BLaER1 treated with 17β-estradiol and CSF1 and Interleukin-3, amounts not matched to agents 10 nM and 100 nM (cell line): ENCODE measurements at regions not wholly inside any gene's neighbourhood (a gene's known extent, or its start where the extent isn't known, plus 50 kb on each side); places are given as distances from the start of the nearest gene placed in this dataset.

Experiments used
- H3K27ac ChIP-seq, 11 experiments: shearing (Covaris generic); formaldehyde crosslinking; 2 replicates each; pipeline ENCODE4 v1.8.1; 2022
- H3K27me3 ChIP-seq, 11 experiments: shearing (Covaris generic); formaldehyde crosslinking; 2 replicates each; pipeline ENCODE4 v1.8.1; 2022
- H3K36me3 ChIP-seq, 11 experiments: shearing (Covaris generic); formaldehyde crosslinking; 2 replicates each; pipeline ENCODE4 v1.8.1; 2022
- H3K4me1 ChIP-seq, 10 experiments: shearing (Covaris generic); formaldehyde crosslinking; 2 replicates each; pipeline ENCODE4 v1.8.1; 2022
- H3K4me2 ChIP-seq, 11 experiments: shearing (Covaris generic); formaldehyde crosslinking; 2 replicates each; pipeline ENCODE4 v1.8.1; 2022
- H3K4me3 ChIP-seq, 10 experiments: shearing (Covaris generic); formaldehyde crosslinking; 2 replicates each; pipeline ENCODE4 v1.8.1; 2022
- H3K9ac ChIP-seq, 11 experiments: shearing (Covaris generic); formaldehyde crosslinking; 2 replicates each; pipeline ENCODE4 v1.8.1; 2022
- H3K9me3 ChIP-seq, 11 experiments: shearing (Covaris generic); formaldehyde crosslinking; replicated peaks in 1 of 11; 2 replicates each; pipeline ENCODE4 v1.8.1; 2022
- H4K20me1 ChIP-seq, 11 experiments: shearing (Covaris generic); formaldehyde crosslinking; 2 replicates each; pipeline ENCODE4 v1.8.1; 2022
- Cebpa-rat ChIP-seq, 11 experiments: shearing (Covaris generic); IDR thresholded peaks; 2 replicates each; pipeline ENCODE4 v1.8.1; 2022

GRCh38 chr5:143491646-143492045 is 88.2 kb upstream of the NR3C1 start:
- H3K27ac ChIP-seq: no peak overlapping the region
- H3K36me3 ChIP-seq: no peaks in the 10 kb centered on the region
- no peak overlapping the region for H3K4me3 ChIP-seq
- H3K4me1 ChIP-seq: peaks cover 0 to 43% (median 3%) of the 10 kb centered on the region in 10 experiments; a peak in 7 of 20 replicates
- no peak overlapping the region for H3K9ac ChIP-seq
- no peak overlapping the region for H3K4me2 ChIP-seq
- no peaks in the 10 kb centered on the region for H4K20me1 ChIP-seq
- TF ChIP-seq Cebpa-rat (IDR thresholded peaks at IDR 0.05): no peak
- H3K27me3 ChIP-seq: no peaks in the 10 kb centered on the region
- no peaks in the 10 kb centered on the region for H3K9me3 ChIP-seq

GRCh38 chr5:143488381-143488780 is 84.9 kb upstream of the NR3C1 start:
- H4K20me1 ChIP-seq: no peaks in the 10 kb centered on the region
- peaks cover 0 to 27% (median 0%) of the 10 kb centered on the region in 10 experiments; a peak in 4 of 20 replicates for H3K4me1 ChIP-seq
- no peaks in the 10 kb centered on the region for H3K36me3 ChIP-seq
- no peaks in the 10 kb centered on the region for H3K27me3 ChIP-seq
- no peaks in the 10 kb centered on the region for H3K9me3 ChIP-seq
- no peak overlapping the region for H3K27ac ChIP-seq
- H3K9ac ChIP-seq: no peak overlapping the region
- TF ChIP-seq Cebpa-rat (IDR thresholded peaks at IDR 0.05): no peak
- H3K4me2 ChIP-seq: peak overlapping the region in 1 of 11 experiments; percentile 1; a peak in 1 of 22 replicates
- H3K4me3 ChIP-seq: no peak overlapping the region

DNA sequence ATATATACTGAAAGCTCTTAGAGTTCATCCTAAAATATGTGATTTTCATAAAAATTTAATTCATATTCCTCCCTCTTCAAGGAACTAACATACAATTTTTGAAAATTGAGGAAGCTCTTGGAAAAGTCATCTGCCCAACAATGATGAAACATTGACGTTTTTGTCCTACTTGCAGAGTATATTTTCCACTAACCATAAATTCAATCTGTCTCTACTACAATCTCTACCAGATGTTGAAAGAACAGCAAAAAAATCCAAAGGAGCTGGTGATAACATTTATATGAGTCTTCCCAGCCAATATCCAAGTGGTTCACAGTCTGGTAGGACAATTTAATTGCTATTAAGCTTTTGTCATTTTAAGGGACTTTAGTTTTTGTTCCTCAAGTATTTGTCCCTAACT is 81.1 kb upstream of the NR3C1 start:
- Histone ChIP-seq H3K4me1 (peaks cover 0 to 25% (median 0%) of the 10 kb centered on the region in 10 experiments; a peak in 4 of 20 replicates), H3K9me3 (no peaks in the 10 kb centered on the region), H3K27me3 (no peaks in the 10 kb centered on the region), H3K36me3 (no peaks in the 10 kb centered on the region), H3K27ac (no peak overlapping the region), H3K4me2 (peak overlapping the region in 2 of 11 experiments; percentile 1 to 25; a peak in 3 of 22 replicates), H3K4me3 (no peak overlapping the region), H3K9ac (no peak overlapping the region), H4K20me1 (no peaks in the 10 kb centered on the region)
- no peak for TF ChIP-seq Cebpa-rat (IDR thresholded peaks at IDR 0.05)

DNA sequence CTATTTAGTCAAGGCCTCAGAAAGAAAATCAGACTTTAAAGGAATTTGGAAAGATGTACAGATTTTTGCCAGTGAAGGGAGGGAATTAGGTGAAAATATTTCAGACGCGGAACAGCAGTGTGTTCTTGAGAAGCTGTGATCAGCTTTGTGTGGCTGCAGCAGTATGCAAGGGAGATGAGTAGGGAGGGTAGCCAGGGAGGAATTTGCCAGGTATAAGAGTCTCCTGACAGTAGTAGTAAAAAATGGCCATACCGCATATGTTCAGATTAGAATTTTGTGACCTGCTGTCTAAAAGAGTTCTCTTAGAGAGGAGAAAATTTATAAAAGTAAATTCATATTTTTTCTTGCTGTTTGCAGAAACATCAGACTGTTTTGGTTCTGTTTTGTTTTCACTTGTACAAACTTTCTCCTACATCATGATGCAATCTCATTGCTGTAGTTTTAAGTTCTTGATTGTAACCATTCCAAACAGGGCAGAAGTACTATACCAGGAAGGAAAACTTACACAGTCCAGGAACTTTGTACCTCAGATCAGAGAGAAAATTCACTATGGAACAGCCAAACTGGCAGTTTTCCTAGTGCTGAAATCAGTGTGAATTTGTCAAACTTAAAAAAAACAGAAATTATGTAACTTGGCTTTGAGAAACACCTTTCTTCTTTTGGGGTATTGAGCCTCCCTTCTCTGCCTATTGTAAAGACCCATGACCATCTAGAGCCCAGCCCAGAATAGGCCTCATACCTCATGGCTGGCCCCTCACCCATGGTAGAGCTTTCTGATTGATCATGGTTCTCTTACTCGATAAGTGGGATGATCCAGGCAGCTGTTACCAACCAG is 78.4 kb upstream of the NR3C1 start:
- Histone ChIP-seq H3K4me1 (peaks cover 0 to 12% (median 0%) of the 10 kb centered on the region in 10 experiments; a peak in 3 of 20 replicates), H3K36me3 (no peaks in the 10 kb centered on the region), H3K4me3 (no peak overlapping the region), H3K9ac (no peak overlapping the region), H3K9me3 (peaks cover 0 to 9% (median 0%) of the 10 kb centered on the region in 11 experiments; a peak in 2 of 22 replicates), H4K20me1 (no peaks in the 10 kb centered on the region), H3K27ac (no peak overlapping the region), H3K4me2 (peak overlapping the region in 1 of 11 experiments; percentile 2; a peak in 1 of 22 replicates), H3K27me3 (no peaks in the 10 kb centered on the region)
- no peak for TF ChIP-seq Cebpa-rat (IDR thresholded peaks at IDR 0.05)

- Histone ChIP-seq H3K9me3 (peaks cover 0 to 9% (median 0%) of the 10 kb centered on the region in 11 experiments; a peak in 2 of 22 replicates), H3K9ac (no peak overlapping the region), H3K4me3 (no peak overlapping the region), H3K36me3 (no peaks in the 10 kb centered on the region), H3K4me1 (peaks cover 0 to 9% (median 0%) of the 10 kb centered on the region in 10 experiments; a peak in 6 of 20 replicates), H3K4me2 (no peak overlapping the region), H3K27ac (no peak overlapping the region), H4K20me1 (no peaks in the 10 kb centered on the region), H3K27me3 (no peaks in the 10 kb centered on the region)
- no peak for TF ChIP-seq Cebpa-rat (IDR thresholded peaks at IDR 0.05)
Observed at GRCh38 chr5:143480001-143480400, 76.5 kb upstream of the NR3C1 start.

GRCh38 chr5:143479394-143479793 is 75.9 kb upstream of the NR3C1 start:
- H3K4me3 ChIP-seq: no peak overlapping the region
- H3K9me3 ChIP-seq: peaks cover 0 to 9% (median 0%) of the 10 kb centered on the region in 11 experiments; a peak in 2 of 22 replicates
- no peaks in the 10 kb centered on the region for H3K36me3 ChIP-seq
- H3K4me1 ChIP-seq: peaks cover 0 to 6% (median 0%) of the 10 kb centered on the region in 10 experiments; a peak in 5 of 20 replicates
- no peak for TF ChIP-seq Cebpa-rat (IDR thresholded peaks at IDR 0.05)
- no peak overlapping the region for H3K9ac ChIP-seq
- H3K4me2 ChIP-seq: no peak overlapping the region
- H3K27me3 ChIP-seq: no peaks in the 10 kb centered on the region
- no peak overlapping the region for H3K27ac ChIP-seq
- no peaks in the 10 kb centered on the region for H4K20me1 ChIP-seq

- Histone ChIP-seq H3K27me3 (no peaks in the 10 kb centered on the region), H3K4me1 (peaks cover 0 to 6% (median 0%) of the 10 kb centered on the region in 10 experiments; a peak in 3 of 20 replicates), H3K9ac (no peak overlapping the region), H4K20me1 (no peaks in the 10 kb centered on the region), H3K36me3 (no peaks in the 10 kb centered on the region), H3K4me2 (no peak overlapping the region), H3K4me3 (no peak overlapping the region), H3K27ac (no peak overlapping the region), H3K9me3 (peaks cover 0 to 9% (median 0%) of the 10 kb centered on the region in 11 experiments; a peak in 2 of 22 replicates)
- no peak for TF ChIP-seq Cebpa-rat (IDR thresholded peaks at IDR 0.05)
Observed at GRCh38 chr5:143476601-143477211, 73.2 kb upstream of the NR3C1 start.

- no peak overlapping the region for H3K27ac ChIP-seq
- no peaks in the 10 kb centered on the region for H3K36me3 ChIP-seq
- TF ChIP-seq Cebpa-rat (IDR thresholded peaks at IDR 0.05): no peak
Observed at GRCh38 chr5:143474616-143475015, 71.1 kb upstream of the NR3C1 start.

DNA sequence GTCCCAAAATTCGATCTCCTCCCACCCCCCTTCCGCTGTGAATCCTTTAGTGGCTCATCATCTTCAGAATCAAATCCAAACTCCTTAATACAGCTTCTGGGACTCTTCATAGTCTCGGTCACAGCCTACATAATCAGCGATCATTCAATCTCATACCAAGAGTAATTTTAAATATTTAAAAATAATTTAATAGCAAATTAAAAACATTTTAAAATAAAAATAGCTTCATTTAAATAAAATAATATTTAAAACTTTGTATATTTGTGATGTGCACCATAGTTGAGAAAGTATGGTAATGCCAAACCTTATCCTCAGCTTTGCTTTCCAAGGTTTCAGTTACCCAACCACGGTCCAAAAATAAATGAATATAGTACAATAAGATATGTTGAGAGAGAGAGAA is 70.0 kb upstream of the NR3C1 start:
- Histone ChIP-seq H3K9ac (no peak overlapping the region), H3K36me3 (no peaks in the 10 kb centered on the region), H3K4me2 (no peak overlapping the region), H3K27ac (no peak overlapping the region), H3K4me3 (no peak overlapping the region), H3K4me1 (peaks cover 0 to 6% (median 0%) of the 10 kb centered on the region in 10 experiments; a peak in 3 of 20 replicates), H4K20me1 (no peaks in the 10 kb centered on the region), H3K27me3 (no peaks in the 10 kb centered on the region), H3K9me3 (peaks cover 0 to 12% (median 0%) of the 10 kb centered on the region in 11 experiments; a peak in 3 of 22 replicates)
- TF ChIP-seq Cebpa-rat (IDR thresholded peaks at IDR 0.05): no peak

More at GRCh38 chr5:143474616-143475015, 71.1 kb upstream of the NR3C1 start:
- H3K4me2 ChIP-seq: no peak overlapping the region
- H3K27me3 ChIP-seq: no peaks in the 10 kb centered on the region
- H3K4me3 ChIP-seq: no peak overlapping the region
- H4K20me1 ChIP-seq: no peaks in the 10 kb centered on the region
- H3K9me3 ChIP-seq: peaks cover 0 to 9% (median 0%) of the 10 kb centered on the region in 11 experiments; a peak in 2 of 22 replicates
- no peak overlapping the region for H3K9ac ChIP-seq
- H3K4me1 ChIP-seq: peaks cover 0 to 6% (median 0%) of the 10 kb centered on the region in 10 experiments; a peak in 3 of 20 replicates
